NCI-H748 (cell line): ENCODE measurements at regions not wholly inside any gene's neighbourhood (a gene's known extent, or its start where the extent isn't known, plus 50 kb on each side); places are given as distances from the start of the nearest gene placed in this dataset.
"Not testable (repeated sequence)": the region's sequence is repeated elsewhere in the genome, so short reads cannot be mapped to it uniquely, and the experiment has no call there.

Source experiments
- DNase-seq: peaks from one replicate; lab custom pipeline; 2025; ENCODE audit not compliant: unreplicated experiment; lab: John Stamatoyannopoulos, UW

GRCh38 chr6:958488-958887 is 265.5 kb upstream of the EXOC2 start:
- no peak for DNase-seq

GRCh38 chr6:951399-952181 is 258.7 kb upstream of the EXOC2 start:
- DNase-seq, result no peak

GRCh38 chr6:947235-947934 is 254.4 kb upstream of the EXOC2 start:
- no peak for DNase-seq

- no peak for DNase-seq
Measured at GRCh38 chr6:946546-946945, 253.6 kb upstream of the EXOC2 start.

- peak; percentile 9 for DNase-seq
Measured at GRCh38 chr6:939526-940252, 246.8 kb upstream of the EXOC2 start.

- no peak for DNase-seq
Measured at GRCh38 chr6:938916-939315, 246.0 kb upstream of the EXOC2 start.

GRCh38 chr6:938271-938905 is 245.4 kb upstream of the EXOC2 start:
- no peak for DNase-seq

- DNase-seq, result no peak
Measured at GRCh38 chr6:935582-935981, 242.6 kb upstream of the EXOC2 start.

GRCh38 chr6:934686-935085 is 241.7 kb upstream of the EXOC2 start:
- no peak for DNase-seq

- DNase-seq, result not testable (repeated sequence)
Measured at GRCh38 chr6:931919-932318, 239.0 kb upstream of the EXOC2 start.

- no peak for DNase-seq
Measured at GRCh38 chr6:927157-927556, 234.2 kb upstream of the EXOC2 start.

- no peak for DNase-seq
Measured at GRCh38 chr6:925656-926213, 232.8 kb upstream of the EXOC2 start.

GRCh38 chr6:924661-925060 is 231.7 kb upstream of the EXOC2 start:
- no peak for DNase-seq

GRCh38 chr6:921400-921799 is 228.5 kb upstream of the EXOC2 start:
- no peak for DNase-seq

- DNase-seq, result no peak
Measured at GRCh38 chr6:920512-920911, 227.6 kb upstream of the EXOC2 start.

- no peak for DNase-seq
Measured at GRCh38 chr6:919500-919899, 226.6 kb upstream of the EXOC2 start.

GRCh38 chr6:917939-918338 is 225.0 kb upstream of the EXOC2 start:
- DNase-seq, result no peak

GRCh38 chr6:917296-917695 is 224.4 kb upstream of the EXOC2 start:
- no peak for DNase-seq

GRCh38 chr6:916131-916530 is 223.2 kb upstream of the EXOC2 start:
- DNase-seq, result no peak

- DNase-seq, result peak; percentile 40
Measured at GRCh38 chr6:912871-913835, 220.2 kb upstream of the EXOC2 start.
